ENCODE measurements at regions not wholly inside any gene's neighbourhood (a gene's known extent, or its start where the extent isn't known, plus 50 kb on each side); places are given as distances from the start of the nearest gene placed in this dataset.

- H3K4me3 ChIP-seq (ENCODE audit: low read depth, low read length): no peak overlapping the region
- no peak for DNase-seq (ENCODE audit: low read depth)
- TF ChIP-seq CTCF (IDR thresholded peaks at IDR 0.05; ENCODE audit: insufficient read depth, low read length): no peak
These were observed 589.8 kb downstream of the ETS1 start for GRCh38 chr11:127997594-127997993.

DNA sequence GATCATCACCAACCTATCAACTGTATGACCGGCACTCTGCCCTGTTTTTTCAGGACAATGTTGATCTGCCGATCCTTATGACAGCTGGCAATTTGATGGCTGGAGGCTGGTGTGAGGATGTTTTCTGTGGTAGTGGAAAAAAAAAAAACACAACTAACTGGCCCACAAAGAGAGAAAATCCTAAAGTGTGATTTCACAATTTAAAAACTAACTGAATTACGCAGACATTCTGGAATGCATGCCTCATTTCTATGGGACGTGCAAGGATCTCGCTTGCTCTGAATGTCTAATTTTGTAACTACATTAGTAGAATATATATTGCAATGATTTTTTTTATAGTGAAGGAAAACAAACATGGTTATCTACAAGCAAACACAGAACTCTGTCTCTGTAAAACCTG, 590.5 kb downstream of the ETS1 start:
- DNase-seq (ENCODE audit: low read depth): peak; percentile 52
- no peak for TF ChIP-seq CTCF (IDR thresholded peaks at IDR 0.05; ENCODE audit: insufficient read depth, low read length)
- no peak overlapping the region for H3K4me3 ChIP-seq (ENCODE audit: low read depth, low read length)

DNA sequence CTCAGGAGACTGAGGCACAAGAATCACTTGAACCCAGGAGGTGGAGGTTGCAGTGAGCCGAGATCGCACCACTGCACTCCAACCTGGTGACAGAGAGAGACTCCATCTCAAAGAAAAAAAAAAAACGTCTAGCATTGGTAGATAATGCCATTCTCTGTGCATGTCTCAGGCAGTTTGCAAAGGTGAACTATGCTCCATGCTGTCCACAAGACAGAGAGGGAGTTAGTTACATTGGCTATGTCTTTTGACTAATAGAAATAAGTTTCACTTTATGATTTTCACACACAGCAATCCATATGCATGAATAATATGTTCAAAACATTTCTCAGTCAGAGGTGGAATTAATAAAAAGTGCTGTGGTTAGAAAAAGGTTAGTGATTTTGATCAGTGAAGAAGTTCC, 591.4 kb downstream of the ETS1 start:
- H3K4me3 ChIP-seq (ENCODE audit: low read depth, low read length): no peak overlapping the region
- TF ChIP-seq CTCF (IDR thresholded peaks at IDR 0.05; ENCODE audit: insufficient read depth, low read length): no peak
- DNase-seq (ENCODE audit: low read depth): no peak

DNA sequence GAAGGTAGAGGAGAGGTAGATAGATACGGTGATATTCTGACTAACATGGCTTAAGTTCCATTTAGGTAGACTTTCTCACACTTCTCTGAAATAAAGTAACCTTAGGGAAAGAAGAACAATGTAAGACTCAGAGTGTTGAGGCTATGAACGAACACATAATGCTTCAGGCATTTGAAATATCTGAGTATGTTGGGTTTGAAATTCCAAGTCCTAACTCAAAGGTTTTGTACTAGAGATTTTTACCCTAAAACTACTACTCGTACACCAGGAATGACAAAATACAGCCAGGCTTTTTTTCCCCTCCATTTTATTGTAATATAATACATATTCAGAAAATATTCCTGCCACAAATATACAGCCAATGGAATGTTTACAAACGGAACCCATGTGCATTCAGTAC, 592.6 kb downstream of the ETS1 start:
- no peak overlapping the region for H3K4me3 ChIP-seq (ENCODE audit: low read depth, low read length)
- peak; percentile 75 for DNase-seq (ENCODE audit: low read depth)

DNA sequence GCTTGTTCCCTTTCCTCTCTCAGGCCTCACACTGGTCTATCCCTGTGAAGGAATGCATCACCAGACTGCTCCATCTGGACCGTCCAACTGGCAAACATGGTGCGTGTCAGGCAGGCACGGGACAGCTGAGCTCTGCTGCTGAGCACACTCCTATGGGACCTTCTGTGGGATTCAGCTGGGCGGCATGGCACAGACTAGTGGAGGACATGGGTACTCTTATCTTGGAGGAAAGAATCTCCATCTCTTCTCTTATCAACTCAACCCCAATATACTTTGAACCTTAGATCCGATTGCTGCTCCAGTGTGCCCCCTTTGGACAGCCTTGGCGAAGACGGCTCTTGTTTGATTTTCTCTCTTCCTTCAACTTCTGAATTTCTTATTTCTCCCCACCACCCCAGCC, 593.6 kb downstream of the ETS1 start:
- no peak for DNase-seq (ENCODE audit: low read depth)
- TF ChIP-seq CTCF (IDR thresholded peaks at IDR 0.05; ENCODE audit: insufficient read depth, low read length): no peak
- H3K4me3 ChIP-seq (ENCODE audit: low read depth, low read length): no peak overlapping the region

More for the DNA sequence above, 592.6 kb downstream of the ETS1 start:
- TF ChIP-seq CTCF (IDR thresholded peaks at IDR 0.05; ENCODE audit: insufficient read depth, low read length): no peak

DNA sequence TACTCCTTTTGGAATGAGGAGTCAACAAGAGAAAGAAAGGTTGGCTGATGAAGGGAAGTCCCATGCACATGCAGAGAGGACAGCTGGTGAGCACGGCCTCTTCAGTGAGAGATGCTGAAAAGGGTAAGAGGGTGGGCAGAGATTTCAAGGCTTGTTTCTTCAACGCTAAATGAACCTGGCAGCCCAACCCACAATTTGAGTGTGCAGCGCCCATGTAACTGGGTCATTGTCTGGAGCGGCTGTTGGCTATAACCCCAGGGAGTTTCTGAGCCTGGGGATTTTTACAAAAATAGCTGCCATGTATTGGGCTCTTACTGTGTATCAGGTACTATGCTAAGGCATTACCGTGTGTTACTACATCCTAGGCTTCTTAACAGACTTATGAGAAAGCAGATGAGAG, 594.1 kb downstream of the ETS1 start:
- no peak for TF ChIP-seq CTCF (IDR thresholded peaks at IDR 0.05; ENCODE audit: insufficient read depth, low read length)
- DNase-seq (ENCODE audit: low read depth): no peak
- no peak overlapping the region for H3K4me3 ChIP-seq (ENCODE audit: low read depth, low read length)

GRCh38 chr11:127986073-127986472, 601.3 kb downstream of the ETS1 start:
- DNase-seq (ENCODE audit: low read depth): no peak
- no peak overlapping the region for H3K4me3 ChIP-seq (ENCODE audit: low read depth, low read length)
- no peak for TF ChIP-seq CTCF (IDR thresholded peaks at IDR 0.05; ENCODE audit: insufficient read depth, low read length)

Measured in fibroblast of the aortic adventitia (primary cell).